Fibroblast of lung (primary cell): ENCODE measurements at regions not wholly inside any gene's neighbourhood (a gene's known extent, or its start where the extent isn't known, plus 50 kb on each side); places are given as distances from the start of the nearest gene placed in this dataset.

Source experiments
- DNase-seq, 2 donors: peaks; one replicate each; pipeline versions ENCODE4 v3.0.0 to v3.0.0-alpha.2; 2010; ENCODE audit warnings: low read depth in 2 of 2
- H2AFZ ChIP-seq: 2 replicates; pipeline ENCODE4 v1.5.1; 2012; ENCODE audit warnings: low read length, control low read depth, inconsistent platforms
- H3K27ac ChIP-seq: 2 replicates; pipeline ENCODE4 v1.5.1; 2011; ENCODE audit warnings: low read length, control low read depth; ENCODE audit not compliant: insufficient read depth
- H3K27me3 ChIP-seq: 2 replicates; pipeline ENCODE4 v1.5.1; 2011; ENCODE audit warnings: mild to moderate bottlenecking, low read length; ENCODE audit not compliant: control insufficient read depth, insufficient read depth
- H3K36me3 ChIP-seq: 2 replicates; pipeline ENCODE4 v1.5.1; 2011; ENCODE audit warnings: low read length; ENCODE audit not compliant: control insufficient read depth, insufficient read depth
- H3K4me1 ChIP-seq: 2 replicates; pipeline ENCODE4 v1.5.1; 2011; ENCODE audit warnings: low read length; ENCODE audit not compliant: control insufficient read depth, insufficient read depth; ENCODE audit errors: extremely low read depth
- H3K4me2 ChIP-seq: 2 replicates; pipeline ENCODE4 v1.5.1; 2011; ENCODE audit warnings: low read length, control low read depth; ENCODE audit not compliant: insufficient read depth; ENCODE audit errors: extremely low read depth
- H3K4me3 ChIP-seq, 4 experiments: fragments of 200-600 bp in 1 of 4; sonication (generic) in 1 of 4; replicated peaks in 1 of 4; 2 replicates each; pipeline ENCODE4 v1.5.1; 2011 to 2016; ENCODE audit warnings: low read length in 4 of 4, low read depth in 3 of 4, mild to moderate bottlenecking in 3 of 4, control low read depth in 2 of 4, inconsistent platforms in 1 of 4, mixed read lengths in 1 of 4; ENCODE audit not compliant: insufficient read depth in 1 of 4; ENCODE audit errors: control extremely low read depth in 1 of 4
- H3K79me2 ChIP-seq: 2 replicates; pipeline ENCODE4 v1.5.1; 2012; ENCODE audit warnings: mild to moderate bottlenecking, low read length, inconsistent platforms; ENCODE audit not compliant: control insufficient read depth, insufficient read depth
- H3K9ac ChIP-seq: 2 replicates; pipeline ENCODE4 v1.5.1; 2011; ENCODE audit warnings: mild to moderate bottlenecking, low read length, control low read depth; ENCODE audit not compliant: insufficient read depth
- H3K9me3 ChIP-seq: 2 replicates; pipeline ENCODE4 v1.5.1; 2012; ENCODE audit warnings: low read depth, low read length; ENCODE audit not compliant: control insufficient read depth, insufficient read depth
- H4K20me1 ChIP-seq: 2 replicates; pipeline ENCODE4 v1.5.1; 2011; ENCODE audit warnings: low read length; ENCODE audit not compliant: control insufficient read depth, insufficient read depth; ENCODE audit errors: extremely low read depth
- CTCF ChIP-seq, 2 donors: IDR thresholded peaks in 1 of 2; conservative IDR thresholded peaks in 1 of 2; 1 replicate in 1 of 2; 2 replicates in 1 of 2; pipeline ENCODE4 v1.5.1; 2011 to 2012; ENCODE audit warnings: low read length in 2 of 2, control low read depth in 1 of 2, inconsistent platforms in 1 of 2, low read depth in 1 of 2, mild to moderate bottlenecking in 1 of 2
- EZH2 ChIP-seq: IDR thresholded peaks from 2 replicates; pipeline ENCODE4 v1.5.1; 2012; ENCODE audit warnings: low read length, control low read depth, mild to moderate bottlenecking; ENCODE audit errors: missing control alignments

GRCh38 chr5:34516686-34517085, 139.4 kb upstream of the RAI14 start:
- H3K4me3 ChIP-seq: no peak overlapping the region
- H3K27me3 ChIP-seq: no peaks in the 10 kb centered on the region
- peak in 1 of 2 donors; percentile 55 for DNase-seq
- no peak overlapping the region for H3K9ac ChIP-seq
- TF ChIP-seq CTCF (conservative IDR thresholded peaks at IDR 0.05 in 1 of 2, IDR thresholded peaks at IDR 0.05 in 1 of 2; ENCODE audit: low read depth in 1 of 2, low read length in 2 of 2): no peak
- no peak for TF ChIP-seq EZH2
- no peaks in the 10 kb centered on the region for H4K20me1 ChIP-seq
- H3K4me1 ChIP-seq: peaks cover 5% of the 10 kb centered on the region
- no peaks in the 10 kb centered on the region for H3K9me3 ChIP-seq
- H3K4me2 ChIP-seq: no peak overlapping the region
- no peak overlapping the region for H3K27ac ChIP-seq
- H3K79me2 ChIP-seq: no peaks in the 10 kb centered on the region
- no peaks in the 10 kb centered on the region for H3K36me3 ChIP-seq
- peak overlapping the region; percentile 29 for H2AFZ ChIP-seq

- H3K27ac ChIP-seq: no peak overlapping the region
- H3K4me2 ChIP-seq: no peak overlapping the region
- TF ChIP-seq CTCF (conservative IDR thresholded peaks at IDR 0.05 in 1 of 2, IDR thresholded peaks at IDR 0.05 in 1 of 2; ENCODE audit: low read depth in 1 of 2, low read length in 2 of 2) (no peak), EZH2 (no peak)
- H3K4me3 ChIP-seq: no peak overlapping the region
- peaks cover 5% of the 10 kb centered on the region for H3K4me1 ChIP-seq
- DNase-seq: peak; percentile 64 to 80
- H4K20me1 ChIP-seq: no peaks in the 10 kb centered on the region
- H3K36me3 ChIP-seq: no peaks in the 10 kb centered on the region
- H2AFZ ChIP-seq: no peak overlapping the region
- no peaks in the 10 kb centered on the region for H3K79me2 ChIP-seq
- H3K9ac ChIP-seq: no peak overlapping the region
- H3K9me3 ChIP-seq: no peaks in the 10 kb centered on the region
- no peaks in the 10 kb centered on the region for H3K27me3 ChIP-seq
These were observed 138.9 kb upstream of the RAI14 start for GRCh38 chr5:34517249-34517648.

GRCh38 chr5:34519489-34520220, 136.5 kb upstream of the RAI14 start:
- Histone ChIP-seq H4K20me1 (no peaks in the 10 kb centered on the region), H3K79me2 (no peaks in the 10 kb centered on the region), H3K4me3 (no peak overlapping the region), H3K4me1 (peaks cover 14% of the 10 kb centered on the region), H3K36me3 (no peaks in the 10 kb centered on the region), H3K27ac (no peak overlapping the region), H3K9ac (no peak overlapping the region), H3K9me3 (no peaks in the 10 kb centered on the region), H2AFZ (no peak overlapping the region), H3K4me2 (no peak overlapping the region), H3K27me3 (no peaks in the 10 kb centered on the region)
- peak; percentile 48 to 87 for DNase-seq
- TF ChIP-seq EZH2 (no peak), CTCF (conservative IDR thresholded peaks at IDR 0.05 in 1 of 2, IDR thresholded peaks at IDR 0.05 in 1 of 2; ENCODE audit: low read depth in 1 of 2, low read length in 2 of 2) (no peak)
